Mucosa of descending colon (tissue), 3 donors: ENCODE measurements at regions not wholly inside any gene's neighbourhood (a gene's known extent, or its start where the extent isn't known, plus 50 kb on each side); places are given as distances from the start of the nearest gene placed in this dataset.

Experiments used
- ATAC-seq: fragments of 200-7000 bp; cut with Tn5 transposase; one replicate; pipeline ENCODE4 v1.9.1; 2020; ENCODE audit warnings: mild to moderate bottlenecking, moderate library complexity
- DNase-seq, 3 donors: peaks; one replicate each; pipeline ENCODE4 v3.0.0-alpha.2; 2020
- H3K36me3 ChIP-seq: fragments of 200-600 bp; one replicate; pipeline ENCODE4 v1.8.0; 2021; ENCODE audit warnings: low read depth, mild to moderate bottlenecking
- H3K4me1 ChIP-seq: fragments of 200-600 bp; one replicate; pipeline ENCODE4 v1.8.0; 2021; ENCODE audit warnings: low read depth, mild to moderate bottlenecking
- H3K4me3 ChIP-seq: fragments of 200-600 bp; one replicate; pipeline ENCODE4 v1.8.0; 2021; ENCODE audit warnings: mild to moderate bottlenecking
- H3K9me3 ChIP-seq: fragments of 200-600 bp; one replicate; pipeline ENCODE4 v1.8.0; 2021; ENCODE audit warnings: mild to moderate bottlenecking
- CTCF ChIP-seq: fragments of 200-600 bp; IDR thresholded peaks from one replicate; pipeline ENCODE4 v1.8.0; 2022; ENCODE audit warnings: antibody characterized with exemption, mild to moderate bottlenecking
- intact Hi-C, 2 donors: fragments of 100-400 bp; cut with DNase I in 1 of 2; cut with micrococcal nuclease in 1 of 2; formaldehyde crosslinking; loops; one replicate each; pipeline versions ENCODE4 v1.11.0 to v1.11.1; 2022; cut with DNase I, micrococcal nuclease
- donor health status: DM: no; HTN: no; CAD: no; lungs with moderate emphysema.
- donor health status: DM: no; HTN: no; CAD: no.
- donor health status: DM: no; HTN: yes; CAD: no.

GRCh38 chr13:22425087-22425486 is 754.2 kb downstream of the FGF9 start:
- no peak for ATAC-seq
- intact Hi-C loops = no loop called here

GRCh38 chr13:22427066-22427465 is 753.7 kb upstream of the SGCG start:
- TF ChIP-seq CTCF = no peak
- no peak for ATAC-seq

More at GRCh38 chr13:22425087-22425486, 754.2 kb downstream of the FGF9 start:
- no peak for DNase-seq
- TF ChIP-seq CTCF = no peak
- Histone ChIP-seq H3K4me3 (no peak overlapping the region), H3K36me3 (no peaks in the 10 kb centered on the region), H3K4me1 (no peaks in the 10 kb centered on the region), H3K9me3 (no peaks in the 10 kb centered on the region)

GRCh38 chr13:22427783-22428182 is 753.0 kb upstream of the SGCG start:
- intact Hi-C loops = no loop called here
- no peaks in the 10 kb centered on the region for H3K9me3 ChIP-seq
- ATAC-seq (no peak), DNase-seq (no peak)
- H3K4me1 ChIP-seq = no peaks in the 10 kb centered on the region
- no peaks in the 10 kb centered on the region for H3K36me3 ChIP-seq
- no peak for TF ChIP-seq CTCF
- H3K4me3 ChIP-seq = no peak overlapping the region

More at GRCh38 chr13:22427066-22427465, 753.7 kb upstream of the SGCG start:
- Histone ChIP-seq H3K36me3 (no peaks in the 10 kb centered on the region), H3K9me3 (no peaks in the 10 kb centered on the region), H3K4me3 (no peak overlapping the region), H3K4me1 (no peaks in the 10 kb centered on the region)
- intact Hi-C loops = no loop called here
- no peak for DNase-seq

- H3K36me3 ChIP-seq = no peaks in the 10 kb centered on the region
- intact Hi-C loops = no loop called here
- no peaks in the 10 kb centered on the region for H3K4me1 ChIP-seq
- no peak for ATAC-seq
- H3K4me3 ChIP-seq = no peak overlapping the region
- H3K9me3 ChIP-seq = no peaks in the 10 kb centered on the region
- no peak for TF ChIP-seq CTCF
- no peak for DNase-seq
Observed at GRCh38 chr13:22428188-22428828, 752.5 kb upstream of the SGCG start.

GRCh38 chr13:22432690-22433089 is 748.1 kb upstream of the SGCG start:
- Histone ChIP-seq H3K9me3 (no peaks in the 10 kb centered on the region), H3K4me1 (no peaks in the 10 kb centered on the region)
- ATAC-seq = peak; percentile 17

More at GRCh38 chr13:22432690-22433089, 748.1 kb upstream of the SGCG start:
- DNase-seq = no peak
- Histone ChIP-seq H3K4me3 (no peak overlapping the region), H3K36me3 (no peaks in the 10 kb centered on the region)
- no peak for TF ChIP-seq CTCF
- intact Hi-C loops = no loop called here
